ENCODE measurements at regions not wholly inside any gene's neighbourhood (a gene's known extent, or its start where the extent isn't known, plus 50 kb on each side); places are given as distances from the start of the nearest gene placed in this dataset.

DNA sequence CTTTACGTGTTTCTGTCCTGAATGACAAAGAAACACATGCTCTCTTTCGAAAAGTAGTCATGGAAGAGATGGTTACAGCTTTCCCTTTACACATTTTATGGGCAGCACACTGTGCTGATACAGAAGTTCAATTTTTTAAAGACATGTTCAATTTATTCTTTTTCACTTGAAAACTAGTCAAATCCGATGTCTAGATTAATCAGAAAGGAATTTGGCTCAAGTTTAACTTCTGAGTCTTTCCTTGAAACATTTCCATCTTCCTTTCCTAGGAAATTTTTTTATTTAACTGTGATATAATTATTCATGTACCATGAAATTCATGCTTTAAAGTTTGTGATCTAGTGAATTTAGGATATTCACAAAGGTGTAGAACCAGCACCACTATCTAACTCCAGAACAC, 360.1 kb downstream of the TNS3 start:
- no peak for DNase-seq (ENCODE audit: extremely low read depth in 1 of 11, low read depth in 9 of 11, low spot score in 4 of 11)

DNA sequence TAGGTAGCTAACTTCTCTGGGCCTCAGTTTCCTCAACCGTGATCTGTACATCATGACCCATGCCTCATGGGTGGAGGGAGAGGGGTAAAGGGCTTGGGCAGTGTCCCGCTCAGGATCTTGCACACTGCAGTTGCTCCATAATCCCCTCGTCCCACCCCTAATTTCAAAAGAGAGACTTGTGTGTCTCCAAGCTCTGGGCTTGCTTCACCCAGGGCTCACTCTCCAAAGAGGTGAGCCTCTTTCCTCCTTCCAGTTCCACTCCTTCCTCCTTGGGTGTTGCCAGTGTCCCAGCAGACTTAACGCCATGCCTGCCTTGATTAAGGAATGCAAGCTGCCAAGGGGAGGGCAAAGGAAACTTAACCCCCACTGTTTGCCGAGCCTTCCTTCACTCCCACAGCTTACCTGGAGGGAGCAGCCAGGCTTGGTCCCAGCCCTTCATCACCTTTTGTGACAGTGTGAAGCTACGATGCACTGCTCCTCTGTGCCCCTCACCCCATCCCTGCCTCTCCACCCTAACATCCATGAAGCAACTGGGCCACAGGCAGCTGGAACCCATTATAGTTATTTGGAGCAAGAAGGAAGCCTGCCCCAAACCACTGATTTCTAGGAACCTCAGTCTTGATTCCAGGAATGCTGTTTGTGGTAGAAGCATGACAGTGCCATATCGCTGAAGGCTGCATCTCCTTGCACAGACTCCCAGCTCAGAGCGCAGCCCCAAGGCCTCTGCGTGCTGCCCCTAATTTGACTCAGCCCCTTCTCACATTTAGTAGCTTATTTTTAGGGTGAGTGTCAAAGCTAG, 363.3 kb downstream of the TNS3 start:
- no peak for DNase-seq (ENCODE audit: extremely low read depth in 1 of 11, low read depth in 9 of 11, low spot score in 4 of 11)

GRCh38 chr7:47217570-47218360, 364.1 kb downstream of the TNS3 start:
- DNase-seq (ENCODE audit: extremely low read depth in 1 of 11, low read depth in 9 of 11, low spot score in 4 of 11), result no peak

DNA sequence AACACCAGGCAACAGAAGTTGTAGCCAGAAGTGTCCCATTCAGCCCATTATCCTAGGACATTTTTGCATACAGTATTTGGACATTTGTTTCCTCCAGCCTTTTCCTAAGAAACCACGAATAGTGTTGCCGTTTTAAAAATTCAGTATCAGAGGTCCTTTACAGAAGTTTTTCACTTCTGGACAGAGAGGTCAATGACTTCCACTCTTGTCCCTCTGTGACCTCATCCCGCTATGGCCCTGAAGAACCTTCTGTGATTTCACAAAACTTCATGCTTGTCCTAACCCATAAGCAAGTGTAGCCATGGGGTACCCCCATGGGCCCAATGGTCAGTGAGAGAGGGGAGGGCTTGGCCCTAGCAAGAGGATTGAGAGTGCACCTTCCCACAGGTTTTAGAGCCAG, 364.8 kb downstream of the TNS3 start:
- no peak for DNase-seq (ENCODE audit: extremely low read depth in 1 of 11, low read depth in 9 of 11, low spot score in 4 of 11)

- no peak for DNase-seq (ENCODE audit: extremely low read depth in 1 of 11, low read depth in 9 of 11, low spot score in 4 of 11)
These were observed 365.5 kb downstream of the TNS3 start for GRCh38 chr7:47216439-47216838.

DNA sequence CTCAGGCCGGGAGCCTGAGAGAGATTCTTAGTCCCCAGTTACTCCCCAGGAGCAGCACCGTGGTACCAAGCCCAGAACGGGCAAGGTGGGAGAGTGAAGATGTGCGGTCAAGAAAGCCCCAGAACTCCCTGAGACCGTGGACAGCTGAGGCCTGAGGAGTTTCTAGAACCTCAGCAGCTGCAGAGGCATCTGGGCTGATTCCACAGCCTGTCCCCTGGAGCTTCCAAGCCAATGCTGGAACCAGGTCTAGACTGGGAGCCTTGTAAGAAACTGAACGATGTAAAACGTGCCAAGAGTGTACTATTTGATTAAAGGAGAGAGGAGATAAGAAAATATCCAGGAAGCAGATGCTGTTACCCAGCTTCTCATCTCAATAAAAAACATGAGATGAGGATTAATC, 366.3 kb downstream of the TNS3 start:
- DNase-seq (ENCODE audit: extremely low read depth in 1 of 11, low read depth in 9 of 11, low spot score in 4 of 11), result no peak

- DNase-seq (ENCODE audit: extremely low read depth in 1 of 11, low read depth in 9 of 11, low spot score in 4 of 11), result no peak
These were observed 366.9 kb downstream of the TNS3 start for GRCh38 chr7:47215049-47215448.

DNA sequence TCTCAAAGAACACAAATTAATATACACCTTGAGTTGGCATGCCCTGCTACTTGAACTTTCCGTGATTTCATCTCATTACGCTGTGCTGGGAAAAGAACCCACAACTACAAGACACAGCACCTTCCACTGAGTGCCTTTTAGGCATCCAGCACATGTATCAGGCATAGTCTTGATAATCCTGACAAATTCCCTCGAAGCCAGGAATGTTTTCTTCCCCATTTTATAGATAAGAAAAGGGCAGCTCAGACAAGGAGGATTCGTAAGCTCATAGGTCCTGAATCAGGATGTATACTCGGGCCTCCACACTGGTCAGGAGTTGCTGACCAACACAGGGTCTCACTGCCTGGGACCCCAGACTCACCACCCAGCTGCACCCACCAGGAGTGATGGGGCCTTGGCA, 368.6 kb downstream of the TNS3 start:
- no peak for DNase-seq (ENCODE audit: extremely low read depth in 1 of 11, low read depth in 9 of 11, low spot score in 4 of 11)

GRCh38 chr7:47211519-47211973, 370.4 kb downstream of the TNS3 start:
- DNase-seq (ENCODE audit: extremely low read depth in 1 of 11, low read depth in 9 of 11, low spot score in 4 of 11), result peak in 8 of 11 donors; percentile 1 to 16 (median 11)

GRCh38 chr7:47210281-47210854, 371.5 kb downstream of the TNS3 start:
- DNase-seq (ENCODE audit: extremely low read depth in 1 of 11, low read depth in 9 of 11, low spot score in 4 of 11), result no peak

GRCh38 chr7:47207956-47208355, 374.0 kb downstream of the TNS3 start:
- no peak for DNase-seq (ENCODE audit: extremely low read depth in 1 of 11, low read depth in 9 of 11, low spot score in 4 of 11)

DNA sequence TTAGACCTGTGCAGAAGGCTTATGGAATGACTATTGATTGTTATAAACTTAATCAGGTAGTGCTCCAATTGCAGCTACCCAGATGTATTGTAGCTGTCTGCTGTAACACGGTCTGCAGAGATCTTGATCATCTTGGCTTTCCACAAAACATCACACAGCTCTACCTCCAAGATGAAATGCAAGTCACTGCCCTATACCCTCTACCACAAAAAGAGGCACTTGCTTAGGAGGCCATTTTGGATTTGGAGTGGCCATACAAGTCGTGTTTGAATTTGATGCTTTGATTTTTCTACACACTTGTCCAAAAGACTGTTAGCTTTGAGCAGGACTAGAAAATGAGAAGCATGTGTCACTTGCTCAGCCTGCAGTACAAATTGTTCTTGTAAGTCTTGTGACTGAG, 377.2 kb downstream of the TNS3 start:
- DNase-seq (ENCODE audit: extremely low read depth in 1 of 11, low read depth in 9 of 11, low spot score in 4 of 11), result no peak

DNA sequence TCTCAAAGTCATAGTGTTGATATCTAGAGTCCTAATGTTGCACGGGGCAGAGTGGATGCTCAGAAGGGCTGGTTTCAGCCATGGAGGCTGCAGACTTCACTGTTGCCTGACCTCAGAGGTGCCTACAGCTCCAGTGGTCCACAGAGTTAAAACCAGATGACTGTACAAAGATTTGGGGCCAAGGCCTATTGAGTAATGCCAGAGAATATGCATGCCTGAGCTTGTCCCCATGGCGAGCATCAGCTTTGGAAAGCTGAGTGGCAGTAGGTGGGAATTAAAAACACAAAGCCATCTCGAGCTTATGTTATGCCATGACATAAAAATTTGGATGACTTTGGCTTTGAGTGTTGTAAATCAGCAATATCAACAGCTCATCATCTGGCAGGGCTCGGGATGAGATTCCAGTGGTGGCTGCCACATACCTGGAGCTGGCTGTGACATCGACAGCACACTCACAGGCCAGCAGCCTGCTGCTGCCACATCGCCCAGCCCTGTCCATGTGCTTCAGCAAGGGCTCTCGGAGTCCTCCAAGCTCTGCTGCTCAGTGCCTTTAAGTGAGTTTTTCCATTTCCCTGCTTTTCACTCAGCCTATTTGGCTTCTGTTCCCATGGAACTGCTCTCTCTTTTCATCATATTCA, 379.6 kb downstream of the TNS3 start:
- no peak for DNase-seq (ENCODE audit: extremely low read depth in 1 of 11, low read depth in 9 of 11, low spot score in 4 of 11)

GRCh38 chr7:47198159-47198558, 383.8 kb downstream of the TNS3 start:
- DNase-seq (ENCODE audit: extremely low read depth in 1 of 11, low read depth in 9 of 11, low spot score in 4 of 11), result no peak

DNA sequence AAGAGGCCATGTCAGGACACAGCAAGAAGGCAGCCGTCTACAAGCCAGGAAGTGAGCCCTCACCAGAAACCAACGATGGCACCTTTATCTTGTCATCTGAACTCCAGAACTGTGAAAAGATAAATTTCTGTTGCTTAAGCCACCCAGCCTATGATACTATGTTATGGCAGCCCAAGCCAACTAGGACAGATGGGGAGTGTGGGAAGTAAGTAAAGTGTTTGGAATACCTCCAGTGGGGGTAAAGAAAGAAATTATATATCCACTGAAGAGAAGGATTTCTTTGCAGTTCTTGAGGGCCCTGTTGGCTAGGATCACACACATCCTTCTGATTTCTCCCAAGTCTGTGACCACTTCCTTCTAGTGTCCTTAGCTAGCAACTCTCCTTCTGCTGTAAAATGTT, 384.4 kb downstream of the TNS3 start:
- DNase-seq (ENCODE audit: extremely low read depth in 1 of 11, low read depth in 9 of 11, low spot score in 4 of 11), result no peak

DNA sequence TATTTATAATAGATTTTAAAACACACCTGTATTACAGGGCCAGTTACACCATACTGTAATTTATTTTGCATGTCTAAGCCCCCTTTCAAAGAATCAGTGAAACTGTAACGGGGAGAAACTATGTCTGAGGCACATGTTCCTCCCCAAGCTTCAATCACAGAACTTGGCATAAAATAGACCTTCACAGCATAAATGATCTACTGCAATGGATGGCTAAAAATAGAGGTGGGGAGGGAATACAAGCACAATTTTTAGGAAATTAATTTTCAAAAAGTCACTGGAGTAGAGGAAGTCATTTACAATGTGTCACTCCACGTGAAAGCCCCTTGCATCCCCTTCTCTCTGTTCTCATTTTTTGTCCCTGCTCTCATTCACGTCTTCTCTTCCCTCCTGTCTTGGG, 385.2 kb downstream of the TNS3 start:
- DNase-seq (ENCODE audit: extremely low read depth in 1 of 11, low read depth in 9 of 11, low spot score in 4 of 11), result no peak

DNA sequence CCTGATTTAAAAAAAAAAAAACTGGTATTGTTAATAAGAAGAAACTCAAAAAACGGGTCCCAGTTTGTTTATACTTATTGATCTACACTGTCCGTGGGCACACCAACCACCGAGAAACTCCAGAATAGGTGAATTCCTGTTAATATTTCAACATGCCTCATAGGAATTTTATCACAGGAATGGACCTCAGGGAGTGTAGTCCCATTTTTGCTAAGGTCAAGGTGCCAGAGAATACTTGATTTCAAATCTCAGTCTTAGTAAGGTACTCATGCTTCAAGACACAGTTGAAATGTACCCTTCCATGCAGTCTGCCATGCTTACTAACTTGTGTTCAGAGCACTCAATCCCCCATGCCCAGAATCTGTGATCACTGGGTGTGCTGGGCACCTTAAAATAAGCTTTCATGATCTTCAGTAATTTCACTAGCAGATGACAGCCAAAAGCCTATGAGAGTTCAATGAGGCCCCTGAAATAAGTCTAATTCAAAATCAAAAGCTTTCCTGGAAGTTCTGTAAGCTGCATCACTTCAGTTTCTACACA, 385.7 kb downstream of the TNS3 start:
- DNase-seq (ENCODE audit: extremely low read depth in 1 of 11, low read depth in 9 of 11, low spot score in 4 of 11), result no peak

GRCh38 chr7:47195641-47196040, 386.3 kb downstream of the TNS3 start:
- DNase-seq (ENCODE audit: extremely low read depth in 1 of 11, low read depth in 9 of 11, low spot score in 4 of 11), result no peak

- DNase-seq (ENCODE audit: extremely low read depth in 1 of 11, low read depth in 9 of 11, low spot score in 4 of 11), result no peak
These were observed 387.3 kb downstream of the TNS3 start for GRCh38 chr7:47194516-47195057.

Data from renal cortex interstitium (tissue), 11 donors.